ENCODE measurements at regions not wholly inside any gene's neighbourhood (a gene's known extent, or its start where the extent isn't known, plus 50 kb on each side); places are given as distances from the start of the nearest gene placed in this dataset.

DNA sequence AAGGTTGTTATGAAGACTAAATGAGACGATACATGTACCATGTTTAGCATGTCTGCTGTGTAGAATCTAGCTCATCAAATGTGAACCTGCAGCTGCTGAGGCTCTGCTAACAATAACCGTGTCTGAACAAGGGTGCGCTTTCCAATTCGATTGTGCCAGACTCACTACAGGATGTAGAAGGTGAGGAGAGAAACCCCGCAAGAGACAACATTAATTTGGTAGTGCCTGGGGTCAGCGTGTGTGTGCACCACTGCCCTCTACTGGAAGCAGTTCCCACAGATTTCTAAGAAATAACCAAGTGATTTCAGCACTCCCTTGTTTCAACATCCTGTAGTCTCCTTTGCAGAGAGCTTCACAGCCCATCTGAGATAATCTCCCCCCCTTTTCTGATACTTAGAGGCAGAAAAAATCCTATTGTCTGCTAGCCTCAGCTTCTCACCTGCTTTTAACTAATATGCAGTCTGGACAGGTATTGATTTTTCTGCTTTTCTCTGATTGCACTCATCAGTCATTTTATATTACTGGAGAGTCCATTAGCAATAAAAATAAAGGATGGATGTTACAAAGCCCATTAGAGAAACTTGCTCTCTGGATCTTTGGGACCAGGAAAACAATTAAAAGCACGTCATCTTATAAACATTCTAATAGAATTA lies 96.7 kb upstream of the BACH2 start:
- Histone ChIP-seq H3K27me3 (no peaks in the 10 kb centered on the region), H3K36me3 (ENCODE audit: low read depth, missing control alignments) (no peaks in the 10 kb centered on the region), H3K4me1 (no peaks in the 10 kb centered on the region), H3K4me3 (no peak overlapping the region), H3K27ac (no peak overlapping the region), H3K9me3 (no peaks in the 10 kb centered on the region)
- peak; percentile 74 for DNase-seq
- intact Hi-C loops (cut with DNase I; ENCODE audit: low total_unique reads): loop anchor here (5.0 kb wide), 1 partner anchor 426 kb away; no protein-coding TSS in a partner anchor
- TF ChIP-seq, protein P1, sequence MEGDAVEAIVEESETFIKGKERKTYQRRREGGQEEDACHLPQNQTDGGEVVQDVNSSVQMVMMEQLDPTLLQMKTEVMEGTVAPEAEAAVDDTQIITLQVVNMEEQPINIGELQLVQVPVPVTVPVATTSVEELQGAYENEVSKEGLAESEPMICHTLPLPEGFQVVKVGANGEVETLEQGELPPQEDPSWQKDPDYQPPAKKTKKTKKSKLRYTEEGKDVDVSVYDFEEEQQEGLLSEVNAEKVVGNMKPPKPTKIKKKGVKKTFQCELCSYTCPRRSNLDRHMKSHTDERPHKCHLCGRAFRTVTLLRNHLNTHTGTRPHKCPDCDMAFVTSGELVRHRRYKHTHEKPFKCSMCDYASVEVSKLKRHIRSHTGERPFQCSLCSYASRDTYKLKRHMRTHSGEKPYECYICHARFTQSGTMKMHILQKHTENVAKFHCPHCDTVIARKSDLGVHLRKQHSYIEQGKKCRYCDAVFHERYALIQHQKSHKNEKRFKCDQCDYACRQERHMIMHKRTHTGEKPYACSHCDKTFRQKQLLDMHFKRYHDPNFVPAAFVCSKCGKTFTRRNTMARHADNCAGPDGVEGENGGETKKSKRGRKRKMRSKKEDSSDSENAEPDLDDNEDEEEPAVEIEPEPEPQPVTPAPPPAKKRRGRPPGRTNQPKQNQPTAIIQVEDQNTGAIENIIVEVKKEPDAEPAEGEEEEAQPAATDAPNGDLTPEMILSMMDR (IDR thresholded peaks at IDR 0.05): peak; percentile 42 to 63 (median 63)
- no peak for TF ChIP-seq POLR2A (IDR thresholded peaks at IDR 0.05)
- 45 to 53% methylated on average over 7 of the region's 7 CpGs for WGBS, 2 donors

DNA sequence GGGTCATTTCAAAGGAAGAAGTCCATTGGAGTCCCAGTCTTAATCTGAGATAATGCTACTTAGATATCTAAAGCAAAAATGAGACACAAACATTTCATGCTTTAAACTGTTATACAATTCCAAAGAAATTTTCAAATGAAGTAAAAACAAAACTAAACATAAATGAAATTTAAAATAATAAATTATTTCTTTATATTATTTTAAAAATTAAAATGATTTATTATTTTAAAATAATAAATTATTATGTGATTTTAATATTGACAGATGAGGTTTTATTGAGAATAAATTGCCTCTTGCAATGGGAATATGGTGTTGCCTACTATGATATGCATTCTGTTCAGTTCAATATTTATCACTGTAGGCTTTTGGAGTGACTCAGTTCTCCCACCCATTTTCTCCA lies 93.7 kb upstream of the BACH2 start:
- DNase-seq: no peak
- H3K4me1 ChIP-seq: no peaks in the 10 kb centered on the region
- intact Hi-C loops (cut with DNase I; ENCODE audit: low total_unique reads): loop anchor here (5.0 kb wide), 1 partner anchor 423 kb away; no protein-coding TSS in a partner anchor
- H3K4me3 ChIP-seq: no peak overlapping the region
- no peak overlapping the region for H3K27ac ChIP-seq
- H3K36me3 ChIP-seq (ENCODE audit: low read depth, missing control alignments): no peaks in the 10 kb centered on the region
- no peak for TF ChIP-seq POLR2A (IDR thresholded peaks at IDR 0.05)
- TF ChIP-seq, protein P1 (IDR thresholded peaks at IDR 0.05): no peak
- no peaks in the 10 kb centered on the region for H3K9me3 ChIP-seq
- no peaks in the 10 kb centered on the region for H3K27me3 ChIP-seq

- intact Hi-C loops (cut with DNase I; ENCODE audit: low total_unique reads): no loop called here
- 88 to 90% methylated on average over 5 of the region's 5 CpGs for WGBS, 2 donors
- no peak overlapping the region for H3K27ac ChIP-seq
- DNase-seq: no peak
- no peaks in the 10 kb centered on the region for H3K4me1 ChIP-seq
- no peaks in the 10 kb centered on the region for H3K9me3 ChIP-seq
- TF ChIP-seq, protein P1 (IDR thresholded peaks at IDR 0.05): no peak
- no peak for TF ChIP-seq POLR2A (IDR thresholded peaks at IDR 0.05)
- no peaks in the 10 kb centered on the region for H3K27me3 ChIP-seq
- H3K4me3 ChIP-seq: no peak overlapping the region
- no peaks in the 10 kb centered on the region for H3K36me3 ChIP-seq (ENCODE audit: low read depth, missing control alignments)
Measured at GRCh38 chr6:90388395-90388794, 91.8 kb upstream of the BACH2 start.

DNA sequence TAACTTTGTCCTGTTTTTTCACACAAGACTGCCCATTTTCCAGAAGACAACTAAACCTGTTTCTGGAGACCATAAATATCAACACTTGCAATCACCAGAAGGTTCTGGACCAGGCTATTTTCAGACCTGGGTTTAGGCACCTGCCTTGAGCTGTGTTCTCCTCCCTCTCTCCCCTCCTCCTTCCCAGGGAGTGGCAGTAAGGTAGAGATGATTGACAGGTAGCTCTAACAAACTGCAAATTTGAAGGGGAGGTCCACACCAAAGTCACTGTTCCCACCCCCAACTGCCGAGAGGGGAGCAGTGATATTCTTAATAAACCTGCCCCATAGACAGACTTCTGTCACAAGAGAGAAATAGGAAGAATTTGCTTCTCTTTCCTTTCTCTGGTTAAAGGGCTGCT lies 91.2 kb upstream of the BACH2 start:
- H3K27ac ChIP-seq: no peak overlapping the region
- intact Hi-C loops (cut with DNase I; ENCODE audit: low total_unique reads): no loop called here
- H3K36me3 ChIP-seq (ENCODE audit: low read depth, missing control alignments): no peaks in the 10 kb centered on the region
- no peak overlapping the region for H3K4me3 ChIP-seq
- H3K27me3 ChIP-seq: no peaks in the 10 kb centered on the region
- no peaks in the 10 kb centered on the region for H3K4me1 ChIP-seq
- no peak for TF ChIP-seq POLR2A (IDR thresholded peaks at IDR 0.05)
- TF ChIP-seq, protein P1 (IDR thresholded peaks at IDR 0.05): no peak
- H3K9me3 ChIP-seq: no peaks in the 10 kb centered on the region
- WGBS, 2 donors: 73 to 82% methylated on average over 1 of the region's 1 CpG
- DNase-seq: no peak

DNA sequence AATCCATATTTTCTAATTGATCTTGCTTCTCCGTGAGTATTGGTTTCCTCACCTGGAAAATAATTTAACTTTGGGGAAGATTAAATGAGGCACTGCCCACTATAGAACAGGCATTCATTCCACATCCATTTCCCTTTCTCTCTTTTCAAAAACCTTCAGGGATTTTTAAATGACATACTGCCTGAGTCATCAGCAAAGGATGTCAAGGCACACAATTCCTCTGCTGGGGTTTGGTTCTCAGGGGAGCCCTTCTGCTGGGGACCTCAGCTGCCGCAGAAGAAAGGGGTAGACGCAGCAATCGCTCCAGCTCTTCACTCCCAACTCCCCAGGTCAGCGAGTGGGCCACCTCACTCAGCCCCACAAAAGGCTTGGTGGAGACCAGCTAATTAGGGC lies 90.7 kb upstream of the BACH2 start:
- Histone ChIP-seq H3K9me3 (no peaks in the 10 kb centered on the region), H3K4me1 (no peaks in the 10 kb centered on the region), H3K4me3 (no peak overlapping the region), H3K27me3 (no peaks in the 10 kb centered on the region), H3K36me3 (ENCODE audit: low read depth, missing control alignments) (no peaks in the 10 kb centered on the region), H3K27ac (no peak overlapping the region)
- no peak for DNase-seq
- WGBS, 2 donors: 80 to 97% methylated on average over 5 of the region's 5 CpGs
- intact Hi-C loops (cut with DNase I; ENCODE audit: low total_unique reads): no loop called here
- TF ChIP-seq, protein P1 (IDR thresholded peaks at IDR 0.05): no peak
- TF ChIP-seq POLR2A (IDR thresholded peaks at IDR 0.05): no peak
